ENCODE measurements at regions not wholly inside any gene's neighbourhood (a gene's known extent, or its start where the extent isn't known, plus 50 kb on each side); places are given as distances from the start of the nearest gene placed in this dataset.
"Not testable (repeated sequence)": the region's sequence is repeated elsewhere in the genome, so short reads cannot be mapped to it uniquely, and the experiment has no call there.

DNA sequence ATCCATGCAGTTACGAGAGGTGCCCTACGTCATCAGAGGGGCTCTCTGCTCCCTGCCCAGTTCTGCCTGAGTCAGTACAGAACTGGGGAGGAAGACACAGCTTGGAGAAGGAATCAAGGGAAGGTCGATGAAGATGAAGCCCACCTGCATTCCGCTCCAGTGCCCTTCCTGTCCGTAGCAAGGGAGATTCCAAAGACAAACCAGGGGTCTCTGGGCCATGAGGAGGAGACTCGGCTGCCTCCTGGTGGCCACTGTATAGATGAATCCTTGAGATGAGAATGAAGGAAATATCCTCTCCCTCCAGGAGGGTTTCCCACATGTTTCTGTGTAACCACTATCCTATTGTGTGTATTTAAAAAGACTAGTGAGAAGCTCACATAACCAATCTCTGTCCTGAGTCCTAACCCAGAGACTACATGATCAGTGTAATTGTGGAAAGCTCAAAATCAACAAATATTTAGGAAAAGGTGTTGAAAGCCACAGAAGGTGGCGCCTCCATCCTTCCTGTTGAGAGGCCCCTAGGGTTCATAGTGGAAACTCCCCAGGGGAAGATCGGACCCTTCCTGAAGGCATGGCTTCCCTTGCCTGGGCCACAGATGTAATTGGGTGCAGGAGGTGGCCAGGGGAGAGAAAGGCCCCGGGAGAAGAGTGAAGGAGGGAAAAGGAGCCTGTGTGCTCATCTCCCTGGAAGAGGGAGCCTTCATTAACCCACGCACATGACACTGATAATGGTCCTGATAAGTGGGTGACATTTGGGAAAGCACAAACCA, 67.0 kb upstream of the LYZL2 start:
- not testable (repeated sequence) for DNase-seq

DNA sequence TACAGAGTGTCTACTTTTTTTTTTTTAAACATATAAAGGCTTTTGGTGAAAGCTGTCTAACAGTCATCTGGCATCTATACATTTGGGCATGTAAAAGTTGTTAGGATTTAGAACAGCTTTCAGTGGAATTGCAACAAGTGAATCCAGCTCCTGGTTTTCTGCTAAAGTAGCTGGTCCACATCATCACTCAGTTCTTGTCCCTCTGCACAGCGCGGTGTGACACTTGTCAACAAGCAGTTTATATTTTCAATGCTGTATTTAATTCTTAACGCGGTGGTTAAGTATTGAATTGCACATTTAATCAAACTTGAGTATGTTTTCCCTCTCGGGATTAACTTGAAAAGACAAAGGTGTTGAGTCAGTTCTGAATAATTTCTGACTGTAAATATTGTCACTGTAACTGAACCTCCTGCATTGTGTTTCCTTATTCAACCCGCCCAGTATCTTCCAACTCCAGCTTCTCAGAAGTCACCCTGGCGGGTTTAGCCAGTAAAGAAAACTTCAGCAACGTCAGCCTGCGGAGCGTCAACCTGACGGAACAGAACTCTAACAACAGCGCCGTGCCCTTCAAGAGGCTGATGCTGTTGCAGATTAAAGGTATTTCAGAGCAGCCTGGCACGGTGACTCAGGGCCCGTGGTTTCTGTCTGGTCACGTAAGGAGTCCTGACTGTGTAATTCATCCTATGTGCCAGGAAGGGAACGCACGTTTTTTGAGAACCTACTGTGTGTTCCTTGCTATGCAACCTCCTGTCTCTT, 66.1 kb upstream of the LYZL2 start:
- DNase-seq = not testable (repeated sequence)

DNA sequence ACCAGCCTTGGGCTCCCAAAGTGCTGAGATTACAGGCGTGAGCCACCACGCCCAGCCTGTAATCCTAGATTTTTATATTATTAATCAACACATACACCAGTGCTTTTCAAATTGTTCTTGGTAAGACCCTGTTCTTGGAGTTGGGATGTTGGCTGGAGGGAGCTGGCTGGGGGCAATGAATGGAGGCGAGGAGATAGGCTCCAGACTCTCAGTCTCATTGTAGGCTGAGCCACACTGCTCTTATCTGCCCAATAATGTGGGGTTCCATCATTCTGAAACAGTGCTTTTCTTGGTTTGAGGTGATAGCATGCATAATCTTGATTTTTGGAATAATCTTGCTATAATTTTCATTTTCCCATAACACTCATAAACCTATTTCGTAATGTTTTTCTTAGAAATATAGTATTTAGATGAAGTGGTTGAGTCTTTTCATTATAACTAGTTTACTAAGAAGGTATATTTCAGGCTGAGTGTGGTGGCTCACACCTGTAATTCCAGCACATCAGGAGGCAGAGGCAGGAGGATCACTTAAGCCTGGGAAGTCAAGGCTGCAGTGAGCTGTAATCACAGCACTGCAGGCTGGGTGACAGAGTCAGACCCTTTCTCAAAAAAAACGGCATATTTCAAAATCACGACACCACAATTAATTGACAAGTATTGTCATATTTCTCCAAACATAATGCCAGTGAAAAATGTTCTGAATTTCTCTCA, 65.1 kb upstream of the LYZL2 start:
- no peak for DNase-seq

DNA sequence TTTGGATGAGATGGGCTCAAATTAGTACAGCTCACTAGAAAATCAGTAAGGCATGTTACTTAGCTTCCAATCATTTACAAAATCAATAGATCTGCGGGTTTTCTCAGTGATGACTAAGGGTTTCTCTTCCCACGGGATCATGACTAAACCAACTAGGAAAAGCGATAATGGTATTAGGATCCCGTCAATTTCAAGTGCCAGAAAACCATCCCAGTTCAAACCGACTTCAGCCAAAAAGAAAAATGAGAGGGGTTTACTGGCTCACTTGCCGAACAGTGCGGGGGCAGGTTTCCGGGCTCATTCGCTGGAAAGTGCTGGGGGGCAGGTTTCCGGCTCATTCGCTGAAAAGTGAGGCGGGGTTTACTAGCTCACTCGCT, 62.1 kb upstream of the LYZL2 start:
- no peak for DNase-seq

DNA sequence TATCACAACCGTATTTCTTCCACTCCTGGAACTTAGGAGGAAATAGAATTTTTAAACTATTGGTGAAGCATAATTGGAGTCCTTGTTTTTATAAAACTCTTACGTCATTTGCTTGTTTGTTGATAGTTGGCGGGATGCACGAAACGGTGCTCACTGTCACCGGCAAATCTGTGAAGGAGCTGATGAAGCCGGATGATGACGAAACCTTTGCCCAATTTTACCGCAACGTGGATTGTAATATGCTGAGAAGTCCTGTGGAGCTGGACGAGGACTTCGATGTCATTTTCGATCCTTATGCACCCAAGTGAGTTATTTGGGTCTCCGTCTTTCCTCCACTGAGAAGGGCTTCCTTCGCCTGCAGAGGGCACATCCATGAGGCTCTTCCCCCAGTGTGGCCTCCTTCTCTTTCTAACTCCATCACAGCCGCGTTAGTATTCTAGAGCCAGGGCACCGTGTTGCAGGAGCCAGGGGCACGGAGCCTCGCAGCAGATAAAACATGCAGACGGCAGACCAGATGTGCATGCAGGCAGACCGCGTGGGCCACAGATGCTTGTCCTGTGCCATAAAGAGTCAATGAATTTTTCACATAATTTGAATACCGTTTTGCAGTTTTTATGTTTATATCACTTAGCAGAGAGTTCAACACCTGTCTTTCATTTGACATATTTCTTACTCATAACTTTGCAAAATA, 61.5 kb upstream of the LYZL2 start:
- DNase-seq = not testable (repeated sequence)

GRCh38 chr10:30688456-30688855, 58.9 kb upstream of the LYZL2 start:
- no peak for DNase-seq

DNA sequence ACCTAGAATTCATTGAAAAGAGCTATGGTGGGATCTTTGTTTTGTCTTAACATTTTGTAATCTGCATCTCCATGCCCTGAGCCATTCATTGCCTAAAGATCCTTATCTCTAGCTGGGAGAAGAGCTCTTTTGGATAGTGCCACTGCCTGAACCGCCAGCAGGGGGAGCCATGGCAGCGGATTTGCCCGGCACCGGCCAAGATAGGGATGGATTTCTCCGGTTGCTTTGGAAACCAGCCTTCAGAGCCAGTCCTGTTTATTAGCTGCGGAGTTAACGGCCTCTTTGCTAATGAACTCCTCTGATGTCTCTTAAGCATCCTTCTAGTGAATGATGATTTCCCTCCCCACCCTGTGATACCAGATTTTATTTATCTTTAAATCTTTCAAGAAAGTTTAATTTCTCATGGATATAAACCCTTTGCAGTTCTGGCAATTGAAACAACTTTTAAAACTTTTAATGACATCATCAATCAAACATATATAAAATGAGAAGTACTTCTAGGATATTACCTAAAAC, 58.2 kb upstream of the LYZL2 start:
- no peak for DNase-seq

DNA sequence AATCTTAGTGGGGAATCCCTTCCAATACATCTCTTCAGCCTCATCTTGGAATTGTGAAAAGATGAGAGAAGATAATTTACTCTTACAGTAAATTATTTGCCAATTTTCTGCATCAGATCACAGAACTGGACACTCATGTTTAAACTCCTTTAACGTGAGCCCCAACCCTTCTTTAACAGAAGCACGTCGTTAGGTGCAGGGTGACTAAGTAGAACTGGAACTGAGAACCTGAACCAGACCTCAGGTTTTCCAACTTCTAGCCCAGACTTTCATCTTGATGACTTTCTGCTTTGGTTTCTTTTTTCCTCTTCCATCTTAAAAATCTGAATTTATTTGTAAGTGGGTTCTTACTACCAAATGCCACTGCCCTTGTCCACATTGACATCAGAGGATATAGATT, 57.2 kb upstream of the LYZL2 start:
- DNase-seq = no peak

DNA sequence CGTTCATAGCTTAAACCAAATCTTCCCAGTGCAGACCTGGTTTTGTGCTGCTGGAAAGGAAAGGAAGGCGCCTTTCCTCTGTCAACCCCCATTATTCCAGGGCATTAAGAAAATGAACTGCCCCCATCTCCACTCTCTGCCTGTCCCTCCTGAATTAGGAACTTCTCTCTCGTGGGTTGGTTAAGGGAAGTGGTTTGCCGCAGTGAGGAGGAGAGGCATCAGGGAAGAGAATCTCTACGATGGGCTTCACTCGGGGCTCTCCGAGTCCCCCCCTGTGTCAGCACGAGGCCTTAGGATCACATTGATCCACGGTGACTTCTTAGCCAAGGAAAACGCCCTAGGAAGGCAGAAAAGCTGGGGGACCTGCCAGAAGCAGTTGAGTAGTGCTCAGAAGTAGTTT, 53.9 kb upstream of the LYZL2 start:
- DNase-seq = no peak

DNA sequence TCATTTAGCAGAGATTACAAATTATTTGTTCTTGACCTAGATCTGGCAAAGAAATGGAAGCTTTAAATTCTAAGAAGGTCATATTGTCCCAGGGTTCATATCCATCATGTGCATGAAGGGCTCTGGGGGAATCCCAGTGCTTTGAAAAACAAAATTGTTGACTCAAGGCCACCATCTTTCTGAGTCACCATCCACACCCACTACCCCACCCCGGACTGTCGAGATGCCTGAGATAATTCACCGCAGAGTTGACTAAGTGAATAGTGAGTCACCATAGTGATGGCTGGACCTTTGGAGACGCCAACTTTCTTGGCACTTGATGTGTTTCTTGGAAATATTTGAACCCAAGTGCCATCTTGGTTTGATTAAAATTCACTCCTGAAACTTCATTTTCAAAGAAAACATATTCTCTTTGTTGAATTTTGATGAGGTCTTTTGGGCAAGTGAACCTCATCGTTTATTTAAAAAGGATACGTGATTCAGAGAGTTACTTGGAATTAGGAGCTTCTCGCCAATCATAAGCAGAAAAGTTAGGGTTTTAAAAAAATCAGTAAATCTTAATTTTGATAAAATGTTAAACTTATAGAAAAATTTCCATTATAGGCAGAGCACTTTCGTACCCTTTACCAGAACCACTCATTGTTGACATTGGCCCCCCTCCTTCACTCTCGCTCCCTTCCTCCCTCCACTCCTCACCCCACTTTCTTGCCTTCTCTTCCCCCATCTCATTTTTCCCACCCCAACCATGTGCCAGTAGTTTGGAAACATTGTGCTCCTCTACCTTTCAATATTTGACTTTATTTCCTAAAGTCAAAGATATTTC, 53.0 kb upstream of the LYZL2 start:
- not testable (repeated sequence) for DNase-seq

DNA sequence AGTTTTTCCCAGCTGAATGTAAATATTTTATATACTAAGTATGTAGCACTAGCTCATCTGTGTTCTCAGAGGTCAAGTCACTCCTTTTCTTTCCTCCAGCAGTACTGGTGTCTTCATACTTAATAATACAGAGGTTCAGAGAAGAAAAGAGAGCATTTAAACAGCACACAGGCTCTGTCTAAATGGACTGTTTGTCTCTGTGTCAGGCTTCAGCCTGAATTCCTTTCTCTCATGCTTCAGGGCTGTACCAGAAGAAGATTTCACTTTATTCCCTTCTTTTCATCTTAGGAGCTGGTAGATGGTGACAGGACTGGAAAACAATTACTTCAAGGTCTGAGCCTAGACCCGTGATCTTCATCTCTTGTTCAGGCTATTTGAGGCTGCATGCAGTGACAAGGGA, 51.4 kb upstream of the LYZL2 start:
- DNase-seq = no peak
